ENCODE measurements at regions not wholly inside any gene's neighbourhood (a gene's known extent, or its start where the extent isn't known, plus 50 kb on each side); places are given as distances from the start of the nearest gene placed in this dataset.

DNA sequence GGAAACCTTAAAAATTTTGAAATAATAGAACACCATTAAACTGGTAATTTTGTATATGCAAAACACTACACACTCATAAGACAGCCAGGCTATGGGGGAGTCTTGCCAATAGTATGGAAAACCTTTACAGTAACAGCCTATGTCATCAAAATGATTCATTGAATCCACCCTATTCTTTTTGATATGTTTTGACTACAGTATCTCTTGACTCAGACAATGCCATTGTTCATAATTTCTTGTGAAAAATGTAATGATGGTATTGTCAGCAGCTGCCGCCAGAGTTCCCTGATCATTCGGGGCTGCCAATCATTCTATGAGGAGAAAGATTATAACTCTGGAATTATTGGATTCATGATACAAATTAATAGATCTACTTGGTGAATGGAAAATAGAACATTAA lies 101.4 kb upstream of the POC5 start:
- TF ChIP-seq TAF1 (IDR thresholded peaks at IDR 0.05; ENCODE audit: low read depth) (no peak), EP300 (IDR thresholded peaks at IDR 0.05; ENCODE audit: borderline replicate concordance) (no peak), FOXM1 (IDR thresholded peaks at IDR 0.05; ENCODE audit: borderline replicate concordance, low read depth) (no peak), RAD21 (IDR thresholded peaks at IDR 0.05; ENCODE audit: low read depth) (no peak), TEAD4 (IDR thresholded peaks at IDR 0.05) (no peak), ZBTB7A (IDR thresholded peaks at IDR 0.05; ENCODE audit: low read depth) (no peak), CEBPB (IDR thresholded peaks at IDR 0.05) (no peak), EGR1 (IDR thresholded peaks at IDR 0.05) (no peak), NFIC (IDR thresholded peaks at IDR 0.05) (no peak), CREB1 (IDR thresholded peaks at IDR 0.05; ENCODE audit: low read depth) (no peak), TCF12 (IDR thresholded peaks at IDR 0.05; ENCODE audit: low read depth) (no peak), YY1 (IDR thresholded peaks at IDR 0.05; ENCODE audit: low read depth) (no peak)
- TF ChIP-seq, protein P1, sequence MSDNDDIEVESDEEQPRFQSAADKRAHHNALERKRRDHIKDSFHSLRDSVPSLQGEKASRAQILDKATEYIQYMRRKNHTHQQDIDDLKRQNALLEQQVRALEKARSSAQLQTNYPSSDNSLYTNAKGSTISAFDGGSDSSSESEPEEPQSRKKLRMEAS (IDR thresholded peaks at IDR 0.05) = no peak
- TF ChIP-seq, protein P2, sequence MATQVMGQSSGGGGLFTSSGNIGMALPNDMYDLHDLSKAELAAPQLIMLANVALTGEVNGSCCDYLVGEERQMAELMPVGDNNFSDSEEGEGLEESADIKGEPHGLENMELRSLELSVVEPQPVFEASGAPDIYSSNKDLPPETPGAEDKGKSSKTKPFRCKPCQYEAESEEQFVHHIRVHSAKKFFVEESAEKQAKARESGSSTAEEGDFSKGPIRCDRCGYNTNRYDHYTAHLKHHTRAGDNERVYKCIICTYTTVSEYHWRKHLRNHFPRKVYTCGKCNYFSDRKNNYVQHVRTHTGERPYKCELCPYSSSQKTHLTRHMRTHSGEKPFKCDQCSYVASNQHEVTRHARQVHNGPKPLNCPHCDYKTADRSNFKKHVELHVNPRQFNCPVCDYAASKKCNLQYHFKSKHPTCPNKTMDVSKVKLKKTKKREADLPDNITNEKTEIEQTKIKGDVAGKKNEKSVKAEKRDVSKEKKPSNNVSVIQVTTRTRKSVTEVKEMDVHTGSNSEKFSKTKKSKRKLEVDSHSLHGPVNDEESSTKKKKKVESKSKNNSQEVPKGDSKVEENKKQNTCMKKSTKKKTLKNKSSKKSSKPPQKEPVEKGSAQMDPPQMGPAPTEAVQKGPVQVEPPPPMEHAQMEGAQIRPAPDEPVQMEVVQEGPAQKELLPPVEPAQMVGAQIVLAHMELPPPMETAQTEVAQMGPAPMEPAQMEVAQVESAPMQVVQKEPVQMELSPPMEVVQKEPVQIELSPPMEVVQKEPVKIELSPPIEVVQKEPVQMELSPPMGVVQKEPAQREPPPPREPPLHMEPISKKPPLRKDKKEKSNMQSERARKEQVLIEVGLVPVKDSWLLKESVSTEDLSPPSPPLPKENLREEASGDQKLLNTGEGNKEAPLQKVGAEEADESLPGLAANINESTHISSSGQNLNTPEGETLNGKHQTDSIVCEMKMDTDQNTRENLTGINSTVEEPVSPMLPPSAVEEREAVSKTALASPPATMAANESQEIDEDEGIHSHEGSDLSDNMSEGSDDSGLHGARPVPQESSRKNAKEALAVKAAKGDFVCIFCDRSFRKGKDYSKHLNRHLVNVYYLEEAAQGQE (IDR thresholded peaks at IDR 0.05; ENCODE audit: low read depth) = no peak

All from Ishikawa (cell line).